BE2C (cell line): ENCODE measurements at regions not wholly inside any gene's neighbourhood (a gene's known extent, or its start where the extent isn't known, plus 50 kb on each side); places are given as distances from the start of the nearest gene placed in this dataset.
A peak's percentile ranks its signal among the peaks of the same experiment; 100 is the strongest.
"Not testable (repeated sequence)": the region's sequence is repeated elsewhere in the genome, so short reads cannot be mapped to it uniquely, and the experiment has no call there.

Source experiments
- DNase-seq: peaks from one replicate; pipeline ENCODE4 v3.0.0-alpha.2; 2020
- H3K27me3 ChIP-seq: fragments of 250-450 bp; sonication (Bioruptor Pico); 2 replicates; pipeline ENCODE4 v1.5.1; 2020; ENCODE audit warnings: mild to moderate bottlenecking
- H3K36me3 ChIP-seq: fragments of 250-450 bp; sonication (Bioruptor Pico); 2 replicates; pipeline ENCODE4 v1.5.1; 2020; ENCODE audit warnings: mild to moderate bottlenecking
- H3K4me1 ChIP-seq: fragments of 250-450 bp; sonication (Bioruptor Pico); 2 replicates; pipeline ENCODE4 v1.5.1; 2020
- H3K4me3 ChIP-seq: 2 replicates; pipeline ENCODE4 v1.5.1; 2011; ENCODE audit warnings: low read depth, low read length
- H3K9me3 ChIP-seq: fragments of 250-450 bp; sonication (Bioruptor Pico); 2 replicates; pipeline ENCODE4 v1.5.1; 2020
- CTCF ChIP-seq: IDR thresholded peaks from 2 replicates; pipeline ENCODE4 v1.5.1; 2012; ENCODE audit warnings: mild to moderate bottlenecking, low read depth, low read length

GRCh38 chr14:106790189-106791036, 1264.0 kb downstream of the TMEM121 start:
- Histone ChIP-seq H3K9me3 (no peaks in the 10 kb centered on the region; the same call in 1 of the 2 replicates), H3K36me3 (no peaks in the 10 kb centered on the region), H3K27me3 (no peaks in the 10 kb centered on the region; the same call in 1 of the 2 replicates), H3K4me1 (no peaks in the 10 kb centered on the region), H3K4me3 (no peak overlapping the region)
- peak; percentile 82 for TF ChIP-seq CTCF
- DNase-seq, result peak; percentile 81

GRCh38 chr14:106792543-106792942, 1266.2 kb downstream of the TMEM121 start:
- no peaks in the 10 kb centered on the region; the same call in 1 of the 2 replicates for H3K9me3 ChIP-seq
- no peaks in the 10 kb centered on the region; the same call in 1 of the 2 replicates for H3K27me3 ChIP-seq
- H3K36me3 ChIP-seq, result no peaks in the 10 kb centered on the region
- H3K4me3 ChIP-seq, result no peak overlapping the region
- TF ChIP-seq CTCF, result no peak
- DNase-seq, result no peak
- no peaks in the 10 kb centered on the region for H3K4me1 ChIP-seq

- H3K36me3 ChIP-seq, H3K27me3 ChIP-seq, DNase-seq, H3K4me3 ChIP-seq, H3K4me1 ChIP-seq, H3K9me3 ChIP-seq: not testable (repeated sequence)
These were observed 1271.8 kb downstream of the TMEM121 start for GRCh38 chr14:106798166-106798565.

- Histone ChIP-seq H3K36me3 (no peaks in the 10 kb centered on the region), H3K9me3 (no peaks in the 10 kb centered on the region), H3K4me1 (no peaks in the 10 kb centered on the region), H3K27me3 (no peaks in the 10 kb centered on the region; the same call in 1 of the 2 replicates), H3K4me3 (no peak overlapping the region)
- peak; percentile 50 for DNase-seq
- peak; percentile 50 for TF ChIP-seq CTCF
These were observed 1276.3 kb downstream of the TMEM121 start for GRCh38 chr14:106802413-106803364.

- no peaks in the 10 kb centered on the region for H3K36me3 ChIP-seq
- TF ChIP-seq CTCF, result no peak
- DNase-seq, result no peak
- H3K4me3 ChIP-seq, result no peak overlapping the region
- no peaks in the 10 kb centered on the region for H3K4me1 ChIP-seq
- no peaks in the 10 kb centered on the region for H3K9me3 ChIP-seq
- H3K27me3 ChIP-seq, result no peaks in the 10 kb centered on the region; the same call in 1 of the 2 replicates
These were observed 1277.0 kb downstream of the TMEM121 start for GRCh38 chr14:106803379-106803778.

GRCh38 chr14:106807493-106807892, 1281.1 kb downstream of the TMEM121 start:
- H3K4me3 ChIP-seq, result no peak overlapping the region
- no peaks in the 10 kb centered on the region for H3K9me3 ChIP-seq
- no peak for DNase-seq
- no peaks in the 10 kb centered on the region for H3K36me3 ChIP-seq
- H3K27me3 ChIP-seq, result no peaks in the 10 kb centered on the region
- H3K4me1 ChIP-seq, result no peaks in the 10 kb centered on the region
- TF ChIP-seq CTCF, result no peak
